TTC549 (cell line): ENCODE measurements at regions not wholly inside any gene's neighbourhood (a gene's known extent, or its start where the extent isn't known, plus 50 kb on each side); places are given as distances from the start of the nearest gene placed in this dataset.

Experiments used
- FAIRE-seq: peaks from 2 replicates; lab custom pipeline; 2012; peaks lifted over from hg19 to GRCh38; lab: Jason Lieb, UNC

DNA sequence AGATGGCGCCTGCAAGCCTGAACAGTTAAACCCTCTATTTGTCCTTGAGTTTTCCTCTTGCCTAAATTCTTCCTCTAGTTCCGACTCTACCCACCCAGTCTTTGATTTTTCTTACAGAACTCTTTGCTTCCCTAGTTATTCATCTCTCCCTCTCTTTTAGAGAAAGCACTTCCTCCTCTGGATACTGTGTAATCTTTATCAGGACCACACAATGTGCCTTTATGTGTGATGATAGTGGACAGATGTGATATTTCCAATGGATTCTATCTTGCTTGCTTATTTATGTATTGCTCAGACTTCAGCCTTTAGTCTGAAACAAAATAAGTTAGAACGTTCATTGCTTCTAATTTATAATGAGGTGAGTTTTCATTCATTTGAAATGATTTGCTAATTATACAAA, 79.5 kb upstream of the CAV2 start:
- FAIRE-seq, result no peak

GRCh38 chr7:116421298-116421697, 78.2 kb upstream of the CAV2 start:
- no peak for FAIRE-seq

DNA sequence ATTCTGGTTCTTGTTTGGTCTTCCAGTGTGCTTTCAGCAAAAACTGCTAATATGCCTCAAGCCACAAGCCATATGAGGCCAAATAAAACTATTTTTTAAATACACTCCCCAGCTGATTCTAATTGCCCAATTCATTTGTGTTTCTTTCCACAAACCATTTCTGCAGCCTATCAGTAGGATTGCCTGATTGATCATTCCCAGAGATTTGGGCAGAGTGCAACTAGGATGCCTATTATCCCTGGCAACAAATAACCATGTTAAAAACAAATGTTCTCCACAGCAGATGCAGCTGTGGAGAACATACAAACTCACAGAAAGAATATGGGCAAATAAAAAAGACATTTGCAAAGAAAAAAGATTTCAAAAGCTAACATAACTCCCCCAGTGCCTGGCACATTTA, 76.9 kb upstream of the CAV2 start:
- FAIRE-seq, result no peak

DNA sequence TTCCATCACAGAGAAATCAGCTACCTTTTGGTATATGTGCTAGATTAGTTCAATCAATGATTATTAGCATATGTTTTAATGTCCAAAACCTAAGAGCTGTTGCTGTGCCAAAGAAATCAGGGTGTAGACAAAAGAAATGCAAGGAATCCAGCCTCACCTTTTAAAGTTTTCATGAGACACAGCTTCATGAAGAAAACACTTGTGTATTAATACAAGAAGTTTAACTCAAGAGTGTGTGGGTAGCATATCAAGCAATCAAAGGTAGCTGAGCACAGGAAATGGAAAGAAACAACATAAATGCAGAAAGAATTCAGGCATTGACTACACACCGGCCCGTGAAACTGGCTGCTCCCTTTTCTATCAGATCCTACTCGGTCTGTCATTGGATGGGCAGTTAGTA, 76.0 kb upstream of the CAV2 start:
- no peak for FAIRE-seq

DNA sequence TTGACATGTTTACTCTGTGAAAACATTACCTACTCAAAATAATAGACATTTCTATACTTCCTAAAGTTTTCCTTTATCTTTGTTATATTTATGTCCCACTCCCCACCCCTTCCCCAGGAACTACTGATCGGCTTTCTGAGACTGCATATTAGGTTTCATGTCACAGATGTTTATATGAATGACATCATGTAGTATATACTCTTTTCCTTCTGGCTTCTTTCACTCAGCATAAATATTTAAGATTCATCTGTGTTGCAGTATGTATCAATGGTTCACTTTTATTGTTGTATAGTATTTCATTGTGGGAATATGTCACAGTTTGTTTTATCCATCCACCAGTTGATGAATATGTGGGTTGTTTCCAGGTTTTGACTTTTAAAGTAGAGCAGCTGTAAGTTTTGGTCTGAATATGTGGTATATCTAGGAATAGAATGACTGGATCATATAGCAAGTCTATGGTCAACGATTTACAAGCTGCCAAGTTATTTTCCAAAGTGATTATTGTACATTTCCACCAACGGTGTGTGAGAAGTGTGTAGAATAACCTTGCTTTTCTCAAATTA, 73.8 kb upstream of the CAV2 start:
- no peak for FAIRE-seq

GRCh38 chr7:116426428-116427156, 72.9 kb upstream of the CAV2 start:
- FAIRE-seq, result no peak

- FAIRE-seq, result no peak
These were observed 69.4 kb upstream of the CAV2 start for GRCh38 chr7:116429986-116430619.

- no peak for FAIRE-seq
These were observed 67.6 kb upstream of the CAV2 start for GRCh38 chr7:116431787-116432526.

DNA sequence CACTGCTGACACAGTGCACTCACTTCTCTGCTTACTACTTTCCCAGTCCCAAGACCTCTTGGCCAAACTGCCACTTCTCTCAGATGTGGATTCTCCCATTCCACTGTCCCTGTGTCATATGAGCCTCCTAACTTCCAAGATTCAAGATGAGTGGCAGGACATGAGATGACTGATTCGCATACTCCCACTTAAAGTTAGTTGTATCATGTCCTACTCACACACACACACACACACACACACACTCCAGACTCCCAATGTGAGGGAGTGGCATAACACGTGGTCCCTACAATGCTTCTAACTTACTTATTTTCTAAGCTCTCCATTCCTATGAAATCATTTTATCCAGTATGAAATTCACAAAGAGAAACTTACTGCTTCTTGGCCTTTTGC, 67.0 kb upstream of the CAV2 start:
- FAIRE-seq, result no peak

DNA sequence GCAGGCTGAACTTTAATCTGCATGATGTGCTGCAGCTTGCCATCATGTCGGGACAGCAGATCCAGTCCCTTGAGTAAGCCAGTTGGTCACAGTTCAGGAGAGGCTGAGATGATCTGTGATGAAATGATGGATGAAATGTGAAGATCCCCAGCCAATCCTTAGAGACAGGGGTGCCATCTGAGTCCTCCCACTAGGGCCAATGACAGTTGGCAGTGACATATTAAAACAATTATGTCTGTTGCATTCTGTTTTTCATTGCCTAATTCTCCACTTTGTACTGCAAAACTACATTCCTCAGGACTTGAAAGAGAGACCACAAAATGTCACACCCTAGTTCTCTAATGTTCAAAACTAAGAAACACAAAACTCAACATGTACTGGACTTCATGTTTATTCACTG, 66.3 kb upstream of the CAV2 start:
- FAIRE-seq, result no peak

DNA sequence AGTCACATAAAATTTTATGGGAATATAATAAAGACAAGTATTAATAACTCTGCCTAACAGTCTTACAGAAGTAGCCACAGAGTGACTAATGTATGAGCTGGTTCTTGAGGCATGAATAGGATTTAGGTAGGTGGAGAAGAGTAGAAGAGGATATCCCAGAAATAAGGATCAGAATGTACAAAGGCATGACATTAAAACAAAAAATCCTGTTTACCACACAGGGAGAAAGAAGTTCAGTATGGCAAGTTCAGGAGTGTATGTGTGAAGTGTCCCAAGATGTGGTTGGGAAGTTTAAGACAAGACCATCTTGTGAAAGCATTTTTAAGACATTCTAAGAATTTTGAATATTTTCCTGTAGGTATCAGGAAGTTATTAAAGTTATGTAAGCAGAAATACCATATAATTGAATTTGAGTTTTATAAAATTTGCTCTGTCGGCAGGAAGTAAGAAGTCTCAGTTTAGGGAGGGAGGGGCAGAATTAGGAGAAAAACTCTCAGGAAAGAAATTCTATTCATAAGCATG, 64.7 kb upstream of the CAV2 start:
- FAIRE-seq, result no peak

GRCh38 chr7:116436305-116436826, 63.2 kb upstream of the CAV2 start:
- FAIRE-seq, result no peak

GRCh38 chr7:116438267-116438666, 61.3 kb upstream of the CAV2 start:
- FAIRE-seq, result no peak

GRCh38 chr7:116439005-116439404, 60.5 kb upstream of the CAV2 start:
- FAIRE-seq, result no peak

DNA sequence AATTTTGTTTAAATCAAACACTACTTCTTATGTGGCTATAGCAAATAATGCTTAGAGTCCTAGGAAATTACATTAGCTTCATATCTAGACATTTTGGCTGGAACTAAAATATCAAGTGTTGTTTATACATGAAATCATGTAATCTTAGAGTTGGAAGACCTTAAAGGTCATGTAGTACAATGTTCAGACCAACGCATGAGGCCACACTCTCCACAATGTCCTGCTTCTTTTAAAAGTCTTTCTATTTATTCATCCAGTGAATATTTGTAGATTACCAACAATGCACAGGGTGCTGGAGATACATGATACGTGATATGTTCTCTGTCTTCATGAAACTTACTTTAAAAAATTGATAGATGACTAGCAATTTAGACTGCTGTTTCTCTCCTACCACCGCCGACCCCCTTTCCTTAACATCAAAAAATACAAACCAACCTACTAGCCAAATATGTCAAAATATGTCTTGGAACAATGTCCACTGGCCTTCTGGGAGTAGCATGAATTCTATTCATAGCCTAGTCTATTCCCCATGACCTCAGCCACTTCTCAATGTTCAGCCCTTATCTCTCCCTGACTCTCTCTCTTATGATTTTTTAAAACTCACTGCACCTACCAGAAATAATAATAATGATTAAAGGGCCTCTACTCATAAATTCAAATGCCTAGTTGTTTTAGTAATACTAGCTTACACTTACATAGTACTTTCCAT, 59.5 kb upstream of the CAV2 start:
- FAIRE-seq, result no peak

DNA sequence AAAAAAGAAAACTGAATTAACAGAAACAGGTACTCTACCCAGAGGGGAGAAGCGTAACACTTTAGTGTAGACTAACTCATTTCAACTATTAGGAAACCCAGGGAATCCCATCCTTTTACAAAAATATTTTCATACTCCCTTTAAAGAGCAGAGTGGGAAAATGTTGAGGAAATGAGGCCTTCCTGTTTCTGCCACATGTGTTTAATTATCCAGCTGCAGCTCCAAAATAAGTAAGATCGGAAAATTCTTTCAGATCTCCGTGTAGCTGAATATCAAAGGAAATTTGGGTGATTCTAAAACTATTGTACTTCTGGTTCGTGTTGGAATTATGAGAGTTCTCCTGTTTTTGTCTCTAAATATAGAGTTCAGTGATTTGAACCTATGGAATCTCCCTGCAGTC, 58.0 kb upstream of the CAV2 start:
- no peak for FAIRE-seq

- no peak for FAIRE-seq
These were observed 56.4 kb upstream of the CAV2 start for GRCh38 chr7:116443101-116443523.

DNA sequence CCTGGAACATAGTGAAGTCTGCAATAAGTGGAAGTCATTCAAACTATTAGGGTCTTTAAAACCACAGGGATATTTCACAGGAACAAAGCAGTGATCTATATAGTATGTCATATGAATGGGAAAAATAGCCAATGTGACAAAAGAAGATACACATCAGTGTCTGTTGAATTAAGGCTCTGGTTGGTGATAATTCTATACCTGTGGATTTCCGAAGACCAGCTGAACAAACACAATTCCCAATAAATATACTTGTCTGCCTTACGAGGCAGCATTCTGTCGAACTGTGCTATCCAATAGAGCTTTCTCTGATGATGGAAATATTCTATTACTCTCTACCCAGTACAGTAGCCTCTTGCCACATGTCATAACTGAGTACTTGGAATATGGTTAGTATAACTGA, 55.9 kb upstream of the CAV2 start:
- no peak for FAIRE-seq

DNA sequence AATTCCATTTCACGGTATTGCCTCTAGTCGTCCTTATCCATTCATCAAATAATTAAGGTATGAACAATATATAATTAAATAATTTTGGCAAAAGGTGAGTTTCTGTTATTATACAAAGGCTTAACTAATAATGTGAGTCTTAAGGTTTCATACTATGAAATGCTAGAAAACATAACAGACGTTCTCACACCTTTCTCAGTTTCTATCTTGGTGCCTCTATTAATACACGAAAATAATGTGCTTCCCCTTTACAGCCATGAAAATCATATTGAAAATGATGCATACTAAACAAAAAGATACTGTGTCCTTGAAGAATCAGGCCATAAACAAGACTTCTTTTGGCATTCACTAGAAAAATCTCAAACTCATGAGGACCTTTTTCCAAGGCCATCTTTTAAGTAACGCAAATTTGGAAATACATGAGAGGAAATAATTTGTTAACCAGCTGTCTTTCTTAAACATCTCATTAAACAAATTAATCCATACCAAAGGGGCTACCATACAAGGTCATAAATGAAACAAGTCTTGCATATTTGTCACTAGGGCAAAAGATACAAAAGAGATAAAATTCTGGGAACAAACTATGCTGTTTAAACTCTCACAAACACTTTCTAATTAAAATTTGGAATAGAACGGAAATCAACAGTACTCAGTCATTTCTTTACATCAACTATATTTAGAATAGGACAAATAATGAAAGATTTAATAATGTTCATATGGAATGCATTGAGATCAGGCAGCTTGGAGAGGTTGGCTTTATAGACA, 53.9 kb upstream of the CAV2 start:
- FAIRE-seq, result no peak

- no peak for FAIRE-seq
These were observed 53.2 kb upstream of the CAV2 start for GRCh38 chr7:116446212-116446855.

GRCh38 chr7:116447436-116447835, 52.1 kb upstream of the CAV2 start:
- FAIRE-seq, result no peak
